PC-9 (cell line): ENCODE measurements at regions not wholly inside any gene's neighbourhood (a gene's known extent, or its start where the extent isn't known, plus 50 kb on each side); places are given as distances from the start of the nearest gene placed in this dataset.

Experiments used
- EZH2 ChIP-seq: fragments of 200-600 bp; sonication (generic); IDR thresholded peaks from 2 replicates; pipeline ENCODE4 v1.8.0; 2017; ENCODE audit warnings: antibody characterized with exemption, low read depth
- TF ChIP-seq, protein P1 (sequence below): fragments of 200-600 bp; sonication (generic); conservative IDR thresholded peaks from 2 replicates; pipeline ENCODE4 v1.6.1; 2017; ENCODE audit warnings: mixed run types, antibody characterized with exemption, mild to moderate bottlenecking, moderate library complexity

DNA sequence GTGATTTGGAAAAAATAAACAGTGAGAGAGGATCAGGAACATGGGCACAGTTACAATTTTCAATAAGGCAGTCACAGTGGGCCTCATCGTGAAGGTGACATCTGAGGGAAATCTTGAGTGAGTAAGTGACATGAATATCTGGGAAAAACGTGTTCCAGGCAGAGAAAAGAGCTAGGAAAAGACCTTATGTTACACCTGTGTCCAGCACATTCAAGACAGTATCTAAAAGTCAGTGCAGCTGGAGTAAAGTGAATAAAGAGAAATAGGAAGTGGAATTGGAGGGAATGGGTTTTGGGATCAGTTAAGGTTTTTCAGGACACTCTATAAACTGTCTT, 827.5 kb upstream of the FAT3 start:
- TF ChIP-seq, protein P1, sequence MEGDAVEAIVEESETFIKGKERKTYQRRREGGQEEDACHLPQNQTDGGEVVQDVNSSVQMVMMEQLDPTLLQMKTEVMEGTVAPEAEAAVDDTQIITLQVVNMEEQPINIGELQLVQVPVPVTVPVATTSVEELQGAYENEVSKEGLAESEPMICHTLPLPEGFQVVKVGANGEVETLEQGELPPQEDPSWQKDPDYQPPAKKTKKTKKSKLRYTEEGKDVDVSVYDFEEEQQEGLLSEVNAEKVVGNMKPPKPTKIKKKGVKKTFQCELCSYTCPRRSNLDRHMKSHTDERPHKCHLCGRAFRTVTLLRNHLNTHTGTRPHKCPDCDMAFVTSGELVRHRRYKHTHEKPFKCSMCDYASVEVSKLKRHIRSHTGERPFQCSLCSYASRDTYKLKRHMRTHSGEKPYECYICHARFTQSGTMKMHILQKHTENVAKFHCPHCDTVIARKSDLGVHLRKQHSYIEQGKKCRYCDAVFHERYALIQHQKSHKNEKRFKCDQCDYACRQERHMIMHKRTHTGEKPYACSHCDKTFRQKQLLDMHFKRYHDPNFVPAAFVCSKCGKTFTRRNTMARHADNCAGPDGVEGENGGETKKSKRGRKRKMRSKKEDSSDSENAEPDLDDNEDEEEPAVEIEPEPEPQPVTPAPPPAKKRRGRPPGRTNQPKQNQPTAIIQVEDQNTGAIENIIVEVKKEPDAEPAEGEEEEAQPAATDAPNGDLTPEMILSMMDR, result no peak
- TF ChIP-seq EZH2, result no peak
